Posterior cingulate gyrus (tissue), 11 donors: ENCODE measurements at regions not wholly inside any gene's neighbourhood (a gene's known extent, or its start where the extent isn't known, plus 50 kb on each side); places are given as distances from the start of the nearest gene placed in this dataset.
"Not testable (repeated sequence)": the region's sequence is repeated elsewhere in the genome, so short reads cannot be mapped to it uniquely, and the experiment has no call there.

Source experiments
- DNase-seq, 10 donors: peaks; one replicate each; pipeline versions ENCODE4 v3.0.0 to v3.0.0-alpha.2; 2020 to 2021; ENCODE audit warnings: mixed read lengths in 3 of 10
- intact Hi-C: fragments of 100-400 bp; cut with DNase I; formaldehyde crosslinking; loops from one replicate; pipeline ENCODE4 v1.15.1; 2023

- no peak for DNase-seq
- intact Hi-C loops: no loop called here
Observed at GRCh38 chr11:90766121-90766520, 543.3 kb upstream of the CHORDC1 start.

GRCh38 chr11:90764691-90765090 lies 541.8 kb upstream of the CHORDC1 start:
- intact Hi-C loops: no loop called here
- peak in 1 of 10 donors; percentile 13 for DNase-seq

GRCh38 chr11:90757849-90758494 lies 535.1 kb upstream of the CHORDC1 start:
- DNase-seq: no peak
- intact Hi-C loops: no loop called here

GRCh38 chr11:90756617-90757016 lies 533.8 kb upstream of the CHORDC1 start:
- no peak for DNase-seq
- intact Hi-C loops: no loop called here

GRCh38 chr11:90753546-90753945 lies 530.7 kb upstream of the CHORDC1 start:
- DNase-seq: no peak
- intact Hi-C loops: no loop called here

GRCh38 chr11:90747057-90747456 lies 524.2 kb upstream of the CHORDC1 start:
- intact Hi-C loops: no loop called here
- DNase-seq: no peak

- DNase-seq: no peak
- intact Hi-C loops: loop anchor here (5.0 kb wide), 1 partner anchor 503 kb away; no protein-coding TSS in a partner anchor
Observed at GRCh38 chr11:90744169-90744568, 521.3 kb upstream of the CHORDC1 start.

- DNase-seq: no peak
- intact Hi-C loops: no loop called here
Observed at GRCh38 chr11:90738799-90739198, 516.0 kb upstream of the CHORDC1 start.

GRCh38 chr11:90737444-90738050 lies 514.7 kb upstream of the CHORDC1 start:
- intact Hi-C loops: no loop called here
- no peak for DNase-seq

GRCh38 chr11:90732486-90732885 lies 509.6 kb upstream of the CHORDC1 start:
- intact Hi-C loops: no loop called here
- DNase-seq: no peak

GRCh38 chr11:90723475-90723874 lies 500.6 kb upstream of the CHORDC1 start:
- intact Hi-C loops: no loop called here
- no peak for DNase-seq

GRCh38 chr11:90722552-90723190 lies 499.8 kb upstream of the CHORDC1 start:
- intact Hi-C loops: no loop called here
- DNase-seq: no peak

GRCh38 chr11:90717522-90717921 lies 494.7 kb upstream of the CHORDC1 start:
- intact Hi-C loops: no loop called here
- no peak for DNase-seq

GRCh38 chr11:90705661-90706060 lies 482.8 kb upstream of the CHORDC1 start:
- intact Hi-C loops: no loop called here
- DNase-seq: no peak

GRCh38 chr11:90704510-90704909 lies 481.7 kb upstream of the CHORDC1 start:
- intact Hi-C loops: no loop called here
- DNase-seq: no peak

GRCh38 chr11:90701716-90702115 lies 478.9 kb upstream of the CHORDC1 start:
- intact Hi-C loops: no loop called here
- no peak for DNase-seq

- intact Hi-C loops: no loop called here
- DNase-seq: no peak
Observed at GRCh38 chr11:90700789-90701439, 478.1 kb upstream of the CHORDC1 start.

GRCh38 chr11:90699791-90700400 lies 477.0 kb upstream of the CHORDC1 start:
- no peak for DNase-seq
- intact Hi-C loops: no loop called here

GRCh38 chr11:90698238-90698637 lies 475.4 kb upstream of the CHORDC1 start:
- intact Hi-C loops: no loop called here
- no peak for DNase-seq

- intact Hi-C loops: not testable (repeated sequence)
Observed at GRCh38 chr11:90675496-90675895, 452.6 kb upstream of the CHORDC1 start.

GRCh38 chr11:90669094-90669493 lies 446.2 kb upstream of the CHORDC1 start:
- intact Hi-C loops: no loop called here
- no peak for DNase-seq

More at GRCh38 chr11:90675496-90675895, 452.6 kb upstream of the CHORDC1 start:
- not testable (repeated sequence) for DNase-seq
